ENCODE measurements at regions not wholly inside any gene's neighbourhood (a gene's known extent, or its start where the extent isn't known, plus 50 kb on each side); places are given as distances from the start of the nearest gene placed in this dataset.

DNA sequence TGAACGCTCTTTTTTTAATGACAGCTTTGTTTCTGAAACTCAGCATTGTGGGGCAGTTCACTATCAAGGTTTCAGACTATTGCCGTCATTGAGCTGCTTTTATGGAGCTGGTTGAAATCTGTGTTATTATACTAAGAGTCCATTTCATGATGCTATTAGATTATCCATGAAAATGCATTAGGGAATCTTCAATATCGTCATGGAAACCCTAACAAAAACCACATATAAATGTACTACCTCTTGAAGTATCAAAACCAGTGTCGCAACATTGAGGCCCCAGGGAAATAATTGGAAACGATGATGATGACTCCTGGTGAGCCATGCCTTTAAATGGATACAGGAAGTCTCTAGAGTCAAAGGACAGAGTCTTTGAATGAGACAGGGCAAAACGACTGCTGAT, 231.6 kb upstream of the CPHXL start:
- no peak for TF ChIP-seq EZH2phosphoT487 (IDR thresholded peaks at IDR 0.05; ENCODE audit: borderline replicate concordance, low read length)
- TF ChIP-seq, protein P1, sequence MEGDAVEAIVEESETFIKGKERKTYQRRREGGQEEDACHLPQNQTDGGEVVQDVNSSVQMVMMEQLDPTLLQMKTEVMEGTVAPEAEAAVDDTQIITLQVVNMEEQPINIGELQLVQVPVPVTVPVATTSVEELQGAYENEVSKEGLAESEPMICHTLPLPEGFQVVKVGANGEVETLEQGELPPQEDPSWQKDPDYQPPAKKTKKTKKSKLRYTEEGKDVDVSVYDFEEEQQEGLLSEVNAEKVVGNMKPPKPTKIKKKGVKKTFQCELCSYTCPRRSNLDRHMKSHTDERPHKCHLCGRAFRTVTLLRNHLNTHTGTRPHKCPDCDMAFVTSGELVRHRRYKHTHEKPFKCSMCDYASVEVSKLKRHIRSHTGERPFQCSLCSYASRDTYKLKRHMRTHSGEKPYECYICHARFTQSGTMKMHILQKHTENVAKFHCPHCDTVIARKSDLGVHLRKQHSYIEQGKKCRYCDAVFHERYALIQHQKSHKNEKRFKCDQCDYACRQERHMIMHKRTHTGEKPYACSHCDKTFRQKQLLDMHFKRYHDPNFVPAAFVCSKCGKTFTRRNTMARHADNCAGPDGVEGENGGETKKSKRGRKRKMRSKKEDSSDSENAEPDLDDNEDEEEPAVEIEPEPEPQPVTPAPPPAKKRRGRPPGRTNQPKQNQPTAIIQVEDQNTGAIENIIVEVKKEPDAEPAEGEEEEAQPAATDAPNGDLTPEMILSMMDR (IDR thresholded peaks at IDR 0.05; ENCODE audit: low read depth, low read length, poor library complexity, severe bottlenecking), result no peak
